ENCODE measurements at regions not wholly inside any gene's neighbourhood (a gene's known extent, or its start where the extent isn't known, plus 50 kb on each side); places are given as distances from the start of the nearest gene placed in this dataset.

GRCh38 chr5:61273279-61273975 lies 58.6 kb upstream of the ZSWIM6 start:
- CTCF ChIA-PET (ENCODE audit: low intra/inter-chr PET ratio, low total read pairs): no interaction called here
- POLR2A ChIA-PET: no interaction called here
- no peak for DNase-seq (ENCODE audit: low spot score)
- ATAC-seq: no peak
- no peak for FAIRE-seq
- Histone ChIP-seq H3K79me2 (ENCODE audit: insufficient read depth, low read length) (no peaks in the 10 kb centered on the region), H4K20me1 (ENCODE audit: insufficient read depth, low read length) (no peaks in the 10 kb centered on the region), H3K27ac (ENCODE audit: extremely low read length, insufficient read depth, low read length) (no peak overlapping the region), H3K4me2 (ENCODE audit: low read depth, low read length) (no peak overlapping the region), H3K4me1 (ENCODE audit: insufficient read depth, low read length) (no peaks in the 10 kb centered on the region), H2AFZ (ENCODE audit: low read length) (no peak overlapping the region), H3K27me3 (ENCODE audit: control insufficient read depth in 1 of 2, insufficient read depth in 2 of 2, low read length in 2 of 2) (no peaks in the 10 kb centered on the region), H3K9ac (ENCODE audit: insufficient read depth, low read depth, low read length) (no peak overlapping the region), H3K4me3 (replicated peaks in 1 of 3; ENCODE audit: insufficient read depth in 1 of 3, low read depth in 2 of 3, low read length in 3 of 3) (no peak overlapping the region), H3K36me3 (replicated peaks in 1 of 2; ENCODE audit: control insufficient read depth in 1 of 2, insufficient read depth in 2 of 2, low read length in 2 of 2) (no peaks in the 10 kb centered on the region), H3K9me3 (ENCODE audit: low read length) (no peaks in the 10 kb centered on the region)
- no TSS peak for BruUV-seq (replicated peaks)
- intact Hi-C loops (cut with micrococcal nuclease; ENCODE audit: unreplicated experiment): no loop called here
- TF ChIP-seq TCF7 (IDR thresholded peaks at IDR 0.05; ENCODE audit: low read depth) (no peak), HIC2 (CRISPR knock-in tag; IDR thresholded peaks at IDR 0.05; ENCODE audit: low read depth) (no peak), ZFP36L1 (CRISPR knock-in tag; IDR thresholded peaks at IDR 0.05) (no peak), ATF7 (IDR thresholded peaks at IDR 0.05) (peak; percentile 58), ATF7 (CRISPR knock-in tag; IDR thresholded peaks at IDR 0.05) (no peak), ZNF446 (CRISPR knock-in tag; IDR thresholded peaks at IDR 0.05) (no peak)
- in situ Hi-C loops (cut with HindIII; ENCODE audit: extremely low pct_ligation_motif_present, low pct_unique_long_range_greater_than_20kb): loop anchor here (5.0 kb wide), 1 partner anchor 49 kb away; no protein-coding TSS in a partner anchor
- WGBS (ENCODE audit: low lambda C conversion rate): 6% methylated on average over 1 of the region's 1 CpG

GRCh38 chr5:61274511-61274911 lies 57.5 kb upstream of the ZSWIM6 start:
- Histone ChIP-seq H3K79me2 (ENCODE audit: insufficient read depth, low read length) (no peaks in the 10 kb centered on the region), H3K9ac (ENCODE audit: insufficient read depth, low read depth, low read length) (no peak overlapping the region), H3K36me3 (replicated peaks in 1 of 2; ENCODE audit: control insufficient read depth in 1 of 2, insufficient read depth in 2 of 2, low read length in 2 of 2) (no peaks in the 10 kb centered on the region), H3K27me3 (ENCODE audit: control insufficient read depth in 1 of 2, insufficient read depth in 2 of 2, low read length in 2 of 2) (no peaks in the 10 kb centered on the region), H2AFZ (ENCODE audit: low read length) (no peak overlapping the region), H3K4me3 (replicated peaks in 1 of 3; ENCODE audit: insufficient read depth in 1 of 3, low read depth in 2 of 3, low read length in 3 of 3) (no peak overlapping the region), H3K4me1 (ENCODE audit: insufficient read depth, low read length) (no peaks in the 10 kb centered on the region), H4K20me1 (ENCODE audit: insufficient read depth, low read length) (no peaks in the 10 kb centered on the region), H3K4me2 (ENCODE audit: low read depth, low read length) (no peak overlapping the region), H3K27ac (ENCODE audit: extremely low read length, insufficient read depth, low read length) (no peak overlapping the region), H3K9me3 (ENCODE audit: low read length) (no peaks in the 10 kb centered on the region)
- DNase-seq (ENCODE audit: low spot score) (no peak), ATAC-seq (no peak), FAIRE-seq (no peak)
- ChIA-PET CTCF (ENCODE audit: low intra/inter-chr PET ratio, low total read pairs) (no interaction called here), POLR2A (no interaction called here)
- in situ Hi-C loops (cut with HindIII; ENCODE audit: extremely low pct_ligation_motif_present, low pct_unique_long_range_greater_than_20kb): loop anchor here (5.0 kb wide), 1 partner anchor 48 kb away; no protein-coding TSS in a partner anchor
- no TSS peak for BruUV-seq (replicated peaks)
- intact Hi-C loops (cut with micrococcal nuclease; ENCODE audit: unreplicated experiment): no loop called here
- TF ChIP-seq ZHX2 (IDR thresholded peaks at IDR 0.05; ENCODE audit: low read depth) (no peak), ZHX2 (CRISPR knock-in tag; IDR thresholded peaks at IDR 0.05; ENCODE audit: borderline replicate concordance) (no peak), DDIT3 (CRISPR knock-in tag; IDR thresholded peaks at IDR 0.05) (no peak), NBN (conservative IDR thresholded peaks at IDR 0.05) (no peak), KDM1A (CRISPR knock-in tag; IDR thresholded peaks at IDR 0.05) (no peak), ZNF530 (CRISPR knock-in tag; IDR thresholded peaks at IDR 0.05; ENCODE audit: low read depth) (no peak)
